ENCODE measurements at regions not wholly inside any gene's neighbourhood (a gene's known extent, or its start where the extent isn't known, plus 50 kb on each side); places are given as distances from the start of the nearest gene placed in this dataset.

DNA sequence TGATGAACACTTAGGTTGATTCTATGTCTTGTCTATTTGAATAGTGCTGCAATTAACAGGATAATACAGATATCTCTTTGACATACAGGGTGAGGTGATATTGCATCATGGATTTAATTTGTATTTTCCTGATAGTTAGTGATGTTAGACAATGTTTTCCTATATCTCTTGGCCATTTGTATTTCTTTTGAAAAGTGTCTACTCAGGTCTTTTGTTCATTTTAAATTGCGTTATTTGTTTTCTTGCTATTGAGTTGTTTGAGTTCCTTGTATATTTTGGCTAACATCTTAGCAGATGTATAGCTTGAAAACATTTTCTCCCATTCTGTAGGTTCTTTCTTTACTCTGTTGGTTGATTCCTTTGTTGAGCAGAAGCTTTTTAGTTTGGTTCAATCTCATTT, 460.6 kb downstream of the CCDC91 start (continued):
- TF ChIP-seq, protein P1, sequence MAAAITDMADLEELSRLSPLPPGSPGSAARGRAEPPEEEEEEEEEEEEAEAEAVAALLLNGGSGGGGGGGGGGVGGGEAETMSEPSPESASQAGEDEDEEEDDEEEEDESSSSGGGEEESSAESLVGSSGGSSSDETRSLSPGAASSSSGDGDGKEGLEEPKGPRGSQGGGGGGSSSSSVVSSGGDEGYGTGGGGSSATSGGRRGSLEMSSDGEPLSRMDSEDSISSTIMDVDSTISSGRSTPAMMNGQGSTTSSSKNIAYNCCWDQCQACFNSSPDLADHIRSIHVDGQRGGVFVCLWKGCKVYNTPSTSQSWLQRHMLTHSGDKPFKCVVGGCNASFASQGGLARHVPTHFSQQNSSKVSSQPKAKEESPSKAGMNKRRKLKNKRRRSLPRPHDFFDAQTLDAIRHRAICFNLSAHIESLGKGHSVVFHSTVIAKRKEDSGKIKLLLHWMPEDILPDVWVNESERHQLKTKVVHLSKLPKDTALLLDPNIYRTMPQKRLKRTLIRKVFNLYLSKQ (tag by site-specific recombination; IDR thresholded peaks at IDR 0.05; ENCODE audit: borderline replicate concordance), result no peak
- TF ChIP-seq ZNF658 (tag by site-specific recombination; IDR thresholded peaks at IDR 0.05) (no peak), GLI4 (tag by site-specific recombination; IDR thresholded peaks at IDR 0.05) (no peak), ZNF121 (tag by site-specific recombination; IDR thresholded peaks at IDR 0.05) (no peak), ZBTB7A (tag by site-specific recombination; IDR thresholded peaks at IDR 0.05; ENCODE audit: low read depth) (no peak), ZNF558 (tag by site-specific recombination; IDR thresholded peaks at IDR 0.05) (no peak), HOXA7 (CRISPR knock-in tag; IDR thresholded peaks at IDR 0.05; ENCODE audit: borderline replicate concordance) (no peak), ZNF529 (tag by site-specific recombination; IDR thresholded peaks at IDR 0.05; ENCODE audit: insufficient replicate concordance) (no peak)

DNA sequence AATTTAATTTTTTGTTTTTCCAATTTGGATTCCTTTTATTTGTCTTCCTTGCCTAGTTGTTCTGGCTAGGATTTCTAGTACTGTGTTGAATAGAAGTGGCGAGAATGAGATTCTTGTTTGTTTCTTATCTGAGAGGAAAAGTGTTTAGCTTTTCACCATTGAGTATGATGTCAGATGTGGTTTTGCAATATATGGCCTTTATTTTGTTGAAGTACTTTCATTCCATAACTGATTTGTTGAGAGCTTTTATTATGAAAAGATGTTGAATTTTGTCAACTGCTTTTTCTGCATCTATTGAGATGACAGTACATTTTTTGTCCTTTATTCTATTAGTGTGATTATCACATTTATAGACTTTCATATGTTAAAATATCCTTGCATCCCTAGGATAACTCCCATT, 462.0 kb downstream of the CCDC91 start:
- TF ChIP-seq ZFP3 (tag by site-specific recombination; IDR thresholded peaks at IDR 0.05; ENCODE audit: low read depth) (no peak), ZNF433 (tag by site-specific recombination; IDR thresholded peaks at IDR 0.05; ENCODE audit: low read depth) (no peak), ZBTB7A (tag by site-specific recombination; IDR thresholded peaks at IDR 0.05; ENCODE audit: low read depth) (no peak), MEIS1 (CRISPR knock-in tag; IDR thresholded peaks at IDR 0.05; ENCODE audit: borderline replicate concordance) (no peak), ZNF76 (tag by site-specific recombination; IDR thresholded peaks at IDR 0.05; ENCODE audit: borderline replicate concordance, low read depth) (no peak), HOXD13 (CRISPR knock-in tag; IDR thresholded peaks at IDR 0.05; ENCODE audit: borderline replicate concordance) (no peak), ZNF404 (tag by site-specific recombination; IDR thresholded peaks at IDR 0.05) (no peak), ZNF701 (tag by site-specific recombination; IDR thresholded peaks at IDR 0.05) (no peak), ZNF777 (tag by site-specific recombination; IDR thresholded peaks at IDR 0.05; ENCODE audit: borderline replicate concordance) (no peak), ZNF549 (tag by site-specific recombination; IDR thresholded peaks at IDR 0.05) (no peak), ZNF423 (tag by site-specific recombination; IDR thresholded peaks at IDR 0.05) (no peak), SP7 (tag by site-specific recombination; IDR thresholded peaks at IDR 0.05) (no peak), ZNF391 (tag by site-specific recombination; IDR thresholded peaks at IDR 0.05; ENCODE audit: borderline replicate concordance, low read depth) (no peak), ZNF350 (tag by site-specific recombination; IDR thresholded peaks at IDR 0.05) (no peak), ZNF366 (tag by site-specific recombination; conservative IDR thresholded peaks at IDR 0.05) (no peak)
- TF ChIP-seq, protein P2, sequence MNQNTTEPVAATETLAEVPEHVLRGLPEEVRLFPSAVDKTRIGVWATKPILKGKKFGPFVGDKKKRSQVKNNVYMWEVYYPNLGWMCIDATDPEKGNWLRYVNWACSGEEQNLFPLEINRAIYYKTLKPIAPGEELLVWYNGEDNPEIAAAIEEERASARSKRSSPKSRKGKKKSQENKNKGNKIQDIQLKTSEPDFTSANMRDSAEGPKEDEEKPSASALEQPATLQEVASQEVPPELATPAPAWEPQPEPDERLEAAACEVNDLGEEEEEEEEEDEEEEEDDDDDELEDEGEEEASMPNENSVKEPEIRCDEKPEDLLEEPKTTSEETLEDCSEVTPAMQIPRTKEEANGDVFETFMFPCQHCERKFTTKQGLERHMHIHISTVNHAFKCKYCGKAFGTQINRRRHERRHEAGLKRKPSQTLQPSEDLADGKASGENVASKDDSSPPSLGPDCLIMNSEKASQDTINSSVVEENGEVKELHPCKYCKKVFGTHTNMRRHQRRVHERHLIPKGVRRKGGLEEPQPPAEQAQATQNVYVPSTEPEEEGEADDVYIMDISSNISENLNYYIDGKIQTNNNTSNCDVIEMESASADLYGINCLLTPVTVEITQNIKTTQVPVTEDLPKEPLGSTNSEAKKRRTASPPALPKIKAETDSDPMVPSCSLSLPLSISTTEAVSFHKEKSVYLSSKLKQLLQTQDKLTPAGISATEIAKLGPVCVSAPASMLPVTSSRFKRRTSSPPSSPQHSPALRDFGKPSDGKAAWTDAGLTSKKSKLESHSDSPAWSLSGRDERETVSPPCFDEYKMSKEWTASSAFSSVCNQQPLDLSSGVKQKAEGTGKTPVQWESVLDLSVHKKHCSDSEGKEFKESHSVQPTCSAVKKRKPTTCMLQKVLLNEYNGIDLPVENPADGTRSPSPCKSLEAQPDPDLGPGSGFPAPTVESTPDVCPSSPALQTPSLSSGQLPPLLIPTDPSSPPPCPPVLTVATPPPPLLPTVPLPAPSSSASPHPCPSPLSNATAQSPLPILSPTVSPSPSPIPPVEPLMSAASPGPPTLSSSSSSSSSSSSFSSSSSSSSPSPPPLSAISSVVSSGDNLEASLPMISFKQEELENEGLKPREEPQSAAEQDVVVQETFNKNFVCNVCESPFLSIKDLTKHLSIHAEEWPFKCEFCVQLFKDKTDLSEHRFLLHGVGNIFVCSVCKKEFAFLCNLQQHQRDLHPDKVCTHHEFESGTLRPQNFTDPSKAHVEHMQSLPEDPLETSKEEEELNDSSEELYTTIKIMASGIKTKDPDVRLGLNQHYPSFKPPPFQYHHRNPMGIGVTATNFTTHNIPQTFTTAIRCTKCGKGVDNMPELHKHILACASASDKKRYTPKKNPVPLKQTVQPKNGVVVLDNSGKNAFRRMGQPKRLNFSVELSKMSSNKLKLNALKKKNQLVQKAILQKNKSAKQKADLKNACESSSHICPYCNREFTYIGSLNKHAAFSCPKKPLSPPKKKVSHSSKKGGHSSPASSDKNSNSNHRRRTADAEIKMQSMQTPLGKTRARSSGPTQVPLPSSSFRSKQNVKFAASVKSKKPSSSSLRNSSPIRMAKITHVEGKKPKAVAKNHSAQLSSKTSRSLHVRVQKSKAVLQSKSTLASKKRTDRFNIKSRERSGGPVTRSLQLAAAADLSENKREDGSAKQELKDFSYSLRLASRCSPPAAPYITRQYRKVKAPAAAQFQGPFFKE (tag by site-specific recombination; IDR thresholded peaks at IDR 0.05; ENCODE audit: borderline replicate concordance), result no peak
- TF ChIP-seq, protein P3, sequence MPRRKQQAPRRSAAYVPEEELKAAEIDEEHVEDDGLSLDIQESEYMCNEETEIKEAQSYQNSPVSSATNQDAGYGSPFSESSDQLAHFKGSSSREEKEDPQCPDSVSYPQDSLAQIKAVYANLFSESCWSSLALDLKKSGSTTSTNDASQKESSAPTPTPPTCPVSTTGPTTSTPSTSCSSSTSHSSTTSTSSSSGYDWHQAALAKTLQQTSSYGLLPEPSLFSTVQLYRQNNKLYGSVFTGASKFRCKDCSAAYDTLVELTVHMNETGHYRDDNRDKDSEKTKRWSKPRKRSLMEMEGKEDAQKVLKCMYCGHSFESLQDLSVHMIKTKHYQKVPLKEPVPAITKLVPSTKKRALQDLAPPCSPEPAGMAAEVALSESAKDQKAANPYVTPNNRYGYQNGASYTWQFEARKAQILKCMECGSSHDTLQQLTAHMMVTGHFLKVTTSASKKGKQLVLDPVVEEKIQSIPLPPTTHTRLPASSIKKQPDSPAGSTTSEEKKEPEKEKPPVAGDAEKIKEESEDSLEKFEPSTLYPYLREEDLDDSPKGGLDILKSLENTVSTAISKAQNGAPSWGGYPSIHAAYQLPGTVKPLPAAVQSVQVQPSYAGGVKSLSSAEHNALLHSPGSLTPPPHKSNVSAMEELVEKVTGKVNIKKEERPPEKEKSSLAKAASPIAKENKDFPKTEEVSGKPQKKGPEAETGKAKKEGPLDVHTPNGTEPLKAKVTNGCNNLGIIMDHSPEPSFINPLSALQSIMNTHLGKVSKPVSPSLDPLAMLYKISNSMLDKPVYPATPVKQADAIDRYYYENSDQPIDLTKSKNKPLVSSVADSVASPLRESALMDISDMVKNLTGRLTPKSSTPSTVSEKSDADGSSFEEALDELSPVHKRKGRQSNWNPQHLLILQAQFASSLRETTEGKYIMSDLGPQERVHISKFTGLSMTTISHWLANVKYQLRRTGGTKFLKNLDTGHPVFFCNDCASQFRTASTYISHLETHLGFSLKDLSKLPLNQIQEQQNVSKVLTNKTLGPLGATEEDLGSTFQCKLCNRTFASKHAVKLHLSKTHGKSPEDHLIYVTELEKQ (tag by site-specific recombination; IDR thresholded peaks at IDR 0.05; ENCODE audit: borderline replicate concordance), result no peak
- TF ChIP-seq, protein P4, sequence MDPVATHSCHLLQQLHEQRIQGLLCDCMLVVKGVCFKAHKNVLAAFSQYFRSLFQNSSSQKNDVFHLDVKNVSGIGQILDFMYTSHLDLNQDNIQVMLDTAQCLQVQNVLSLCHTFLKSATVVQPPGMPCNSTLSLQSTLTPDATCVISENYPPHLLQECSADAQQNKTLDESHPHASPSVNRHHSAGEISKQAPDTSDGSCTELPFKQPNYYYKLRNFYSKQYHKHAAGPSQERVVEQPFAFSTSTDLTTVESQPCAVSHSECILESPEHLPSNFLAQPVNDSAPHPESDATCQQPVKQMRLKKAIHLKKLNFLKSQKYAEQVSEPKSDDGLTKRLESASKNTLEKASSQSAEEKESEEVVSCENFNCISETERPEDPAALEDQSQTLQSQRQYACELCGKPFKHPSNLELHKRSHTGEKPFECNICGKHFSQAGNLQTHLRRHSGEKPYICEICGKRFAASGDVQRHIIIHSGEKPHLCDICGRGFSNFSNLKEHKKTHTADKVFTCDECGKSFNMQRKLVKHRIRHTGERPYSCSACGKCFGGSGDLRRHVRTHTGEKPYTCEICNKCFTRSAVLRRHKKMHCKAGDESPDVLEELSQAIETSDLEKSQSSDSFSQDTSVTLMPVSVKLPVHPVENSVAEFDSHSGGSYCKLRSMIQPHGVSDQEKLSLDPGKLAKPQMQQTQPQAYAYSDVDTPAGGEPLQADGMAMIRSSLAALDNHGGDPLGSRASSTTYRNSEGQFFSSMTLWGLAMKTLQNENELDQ (tag by site-specific recombination; IDR thresholded peaks at IDR 0.05; ENCODE audit: low read depth), result no peak
- no peaks in the 10 kb centered on the region for H3K36me3 ChIP-seq (ENCODE audit: control insufficient read depth in 2 of 2, insufficient read depth in 1 of 2, low read length in 2 of 2)

More for the DNA sequence above, 462.0 kb downstream of the CCDC91 start:
- H3K4me1 ChIP-seq (ENCODE audit: control insufficient read depth, insufficient read depth, low read length), result no peaks in the 10 kb centered on the region
- ChIA-PET POLR2A (no interaction called here), CTCF (no interaction called here)
- no peaks in the 10 kb centered on the region for H3K9me3 ChIP-seq (ENCODE audit: control insufficient read depth, insufficient read depth, low read depth, low read length)
- no peak overlapping the region for H3K27ac ChIP-seq (ENCODE audit: extremely low read depth, low read depth, low read length)
- no peak overlapping the region for H3K4me3 ChIP-seq (ENCODE audit: low read depth, low read length)

Data from HEK293 (cell line).